ENCODE measurements at regions not wholly inside any gene's neighbourhood (a gene's known extent, or its start where the extent isn't known, plus 50 kb on each side); places are given as distances from the start of the nearest gene placed in this dataset.
A peak's percentile ranks its signal among the peaks of the same experiment; 100 is the strongest.

- DNase-seq (ENCODE audit: low read depth) = no peak
These were observed 248.3 kb upstream of the CIBAR2 start for GRCh38 chr16:85360323-85361277.

- no peak for DNase-seq (ENCODE audit: low read depth)
These were observed 249.3 kb upstream of the CIBAR2 start for GRCh38 chr16:85361441-85362118.

- DNase-seq (ENCODE audit: low read depth) = no peak
These were observed 250.2 kb upstream of the CIBAR2 start for GRCh38 chr16:85362443-85362842.

- no peak for DNase-seq (ENCODE audit: low read depth)
These were observed 249.7 kb upstream of the GSE1 start for GRCh38 chr16:85363427-85363826.

- peak; percentile 76 for DNase-seq (ENCODE audit: low read depth)
These were observed 249.2 kb upstream of the GSE1 start for GRCh38 chr16:85363881-85364280.

- no peak for DNase-seq (ENCODE audit: low read depth)
These were observed 248.6 kb upstream of the GSE1 start for GRCh38 chr16:85364323-85365040.

GRCh38 chr16:85365120-85365519, 248.0 kb upstream of the GSE1 start:
- no peak for DNase-seq (ENCODE audit: low read depth)

- no peak for DNase-seq (ENCODE audit: low read depth)
These were observed 246.9 kb upstream of the GSE1 start for GRCh38 chr16:85366031-85366763.

GRCh38 chr16:85367485-85367884, 245.6 kb upstream of the GSE1 start:
- no peak for DNase-seq (ENCODE audit: low read depth)

GRCh38 chr16:85369060-85369459, 244.1 kb upstream of the GSE1 start:
- DNase-seq (ENCODE audit: low read depth) = no peak

- DNase-seq (ENCODE audit: low read depth) = no peak
These were observed 243.2 kb upstream of the GSE1 start for GRCh38 chr16:85369741-85370528.

- DNase-seq (ENCODE audit: low read depth) = no peak
These were observed 242.6 kb upstream of the GSE1 start for GRCh38 chr16:85370543-85370880.

GRCh38 chr16:85370881-85371651, 242.1 kb upstream of the GSE1 start:
- peak; percentile 38 for DNase-seq (ENCODE audit: low read depth)

- DNase-seq (ENCODE audit: low read depth) = no peak
These were observed 241.2 kb upstream of the GSE1 start for GRCh38 chr16:85371948-85372347.

- DNase-seq (ENCODE audit: low read depth) = peak; percentile 76
These were observed 240.3 kb upstream of the GSE1 start for GRCh38 chr16:85372627-85373372.

GRCh38 chr16:85373741-85374570, 239.2 kb upstream of the GSE1 start:
- DNase-seq (ENCODE audit: low read depth) = no peak

GRCh38 chr16:85374571-85374872, 238.6 kb upstream of the GSE1 start:
- DNase-seq (ENCODE audit: low read depth) = no peak

GRCh38 chr16:85375282-85375681, 237.8 kb upstream of the GSE1 start:
- DNase-seq (ENCODE audit: low read depth) = no peak
